Erythroblast (primary cell): ENCODE measurements at regions not wholly inside any gene's neighbourhood (a gene's known extent, or its start where the extent isn't known, plus 50 kb on each side); places are given as distances from the start of the nearest gene placed in this dataset.

Experiments used
- GATA1 ChIP-seq: IDR thresholded peaks from 2 replicates; pipeline ENCODE4 v1.6.1; 2011; ENCODE audit warnings: low read depth, mild to moderate bottlenecking, control low read depth, low read length, moderate library complexity
- POLR2A ChIP-seq: IDR thresholded peaks from 2 replicates; pipeline ENCODE4 v1.6.1; 2011; ENCODE audit warnings: mild to moderate bottlenecking, low read length

DNA sequence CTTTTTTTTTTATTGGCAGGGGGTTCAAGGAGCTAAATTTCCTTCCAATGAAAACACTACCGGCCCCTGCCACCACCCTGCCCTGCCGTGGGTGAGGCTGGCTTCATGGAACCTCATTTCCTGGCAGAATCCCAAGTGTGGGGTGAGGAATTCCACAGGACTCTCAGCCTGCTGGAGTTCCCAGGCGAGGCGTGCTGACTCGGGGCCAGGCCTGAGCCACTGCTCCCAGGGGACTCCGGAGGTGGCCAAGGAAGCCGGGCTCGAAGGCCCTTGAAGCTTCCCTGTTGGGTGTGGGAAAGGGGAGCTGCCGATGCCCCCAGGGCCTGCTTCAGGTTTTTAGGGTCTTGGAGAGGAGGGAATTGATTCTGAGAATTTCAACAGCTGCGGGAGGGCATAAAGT, 95.3 kb upstream of the ACTRT2 start:
- TF ChIP-seq POLR2A (no peak), GATA1 (no peak)
